Fibroblast of pulmonary artery (primary cell): ENCODE measurements at regions not wholly inside any gene's neighbourhood (a gene's known extent, or its start where the extent isn't known, plus 50 kb on each side); places are given as distances from the start of the nearest gene placed in this dataset.

ENCODE experiments used
- DNase-seq: peaks from one replicate; pipeline ENCODE4 v3.0.0-alpha.2; 2010; ENCODE audit warnings: low read depth
- H3K4me3 ChIP-seq: replicated peaks from 2 replicates; pipeline ENCODE4 v1.5.1; 2011; ENCODE audit warnings: low read depth, mild to moderate bottlenecking, control low read depth, low read length, moderate library complexity
- CTCF ChIP-seq: IDR thresholded peaks from 2 replicates; pipeline ENCODE4 v1.5.1; 2011; ENCODE audit warnings: mild to moderate bottlenecking, control low read depth, low read length, inconsistent platforms; ENCODE audit errors: missing control alignments

GRCh38 chr3:190995156-190995555 lies 132.7 kb upstream of the GMNC start:
- no peak for DNase-seq
- TF ChIP-seq CTCF = no peak

GRCh38 chr3:190990898-190991297 lies 128.4 kb upstream of the GMNC start:
- DNase-seq = no peak
- TF ChIP-seq CTCF = no peak
- no peak overlapping the region for H3K4me3 ChIP-seq

More at GRCh38 chr3:190995156-190995555, 132.7 kb upstream of the GMNC start:
- H3K4me3 ChIP-seq = no peak overlapping the region

DNA sequence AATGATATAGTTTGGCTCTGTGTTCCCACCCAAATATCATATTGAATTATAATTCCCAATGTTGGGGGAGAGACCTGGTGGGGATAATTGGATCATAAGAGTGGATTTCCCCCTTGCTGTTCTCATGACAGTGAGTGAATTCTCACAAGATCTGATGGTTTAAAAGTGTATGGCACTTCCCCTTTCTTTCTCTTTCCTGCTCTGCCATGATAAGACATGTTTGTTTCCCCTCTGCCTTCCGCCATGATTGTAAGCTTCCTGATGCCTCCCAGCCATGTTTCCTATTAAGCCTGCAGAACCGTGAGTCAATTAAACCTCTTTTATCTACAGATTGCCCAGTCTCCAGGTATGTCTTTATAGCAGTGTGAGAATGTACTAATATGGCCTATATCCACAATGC lies 126.7 kb upstream of the GMNC start:
- no peak overlapping the region for H3K4me3 ChIP-seq
- no peak for TF ChIP-seq CTCF
- DNase-seq = no peak

DNA sequence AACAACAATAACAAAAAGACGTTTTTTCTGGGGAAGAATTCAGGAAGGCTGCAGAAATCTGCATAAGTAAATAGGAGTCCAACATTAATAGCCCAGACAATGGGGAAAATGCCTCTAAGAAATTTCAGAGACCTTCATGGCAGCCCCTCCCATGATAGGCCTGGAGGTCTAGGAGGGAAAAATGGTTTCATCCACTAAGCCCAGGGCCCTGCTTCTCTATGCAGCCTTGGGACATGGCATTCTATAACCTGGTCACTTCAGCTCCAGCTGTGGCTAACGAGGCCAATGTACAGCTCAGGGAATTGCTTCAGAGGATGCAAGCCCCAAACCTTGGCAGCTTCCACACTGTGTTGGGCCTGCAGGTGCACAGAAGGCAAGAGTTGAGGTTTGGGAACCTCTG lies 125.6 kb upstream of the GMNC start:
- H3K4me3 ChIP-seq = no peak overlapping the region
- no peak for TF ChIP-seq CTCF
- no peak for DNase-seq

DNA sequence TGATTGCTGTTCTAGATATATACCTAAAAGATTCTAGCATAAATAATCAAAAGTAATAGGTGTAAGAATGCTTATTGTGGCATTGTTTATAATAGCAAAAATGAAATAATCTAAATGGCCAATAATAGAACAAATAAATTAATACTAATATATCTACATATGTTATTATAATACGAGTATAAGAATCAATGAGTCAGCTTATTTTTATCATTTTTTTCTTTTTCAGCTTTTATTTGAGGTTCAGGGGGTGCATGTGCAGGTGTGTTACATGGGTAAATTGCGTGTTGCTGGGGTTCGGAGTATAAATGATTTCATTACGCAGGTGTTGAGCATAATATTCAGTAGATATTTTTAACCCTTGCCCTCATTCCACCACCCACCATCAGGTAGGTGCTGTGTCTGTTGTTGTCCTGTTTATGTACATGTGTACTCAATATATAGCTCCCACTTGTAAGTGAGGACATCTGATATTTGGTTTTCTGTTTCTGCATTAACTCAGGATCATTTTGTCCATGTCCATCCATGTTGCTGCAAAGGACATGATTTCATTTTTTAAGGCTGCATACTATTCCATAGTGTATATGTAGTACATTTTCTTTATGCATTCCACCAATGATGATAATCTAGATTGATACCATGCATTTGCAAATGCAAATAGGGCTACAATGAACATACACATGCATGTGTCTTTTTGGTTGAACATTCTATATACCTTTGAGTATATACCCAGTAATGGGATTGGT lies 122.2 kb upstream of the GMNC start:
- no peak for DNase-seq
- H3K4me3 ChIP-seq = no peak overlapping the region
- TF ChIP-seq CTCF = no peak

DNA sequence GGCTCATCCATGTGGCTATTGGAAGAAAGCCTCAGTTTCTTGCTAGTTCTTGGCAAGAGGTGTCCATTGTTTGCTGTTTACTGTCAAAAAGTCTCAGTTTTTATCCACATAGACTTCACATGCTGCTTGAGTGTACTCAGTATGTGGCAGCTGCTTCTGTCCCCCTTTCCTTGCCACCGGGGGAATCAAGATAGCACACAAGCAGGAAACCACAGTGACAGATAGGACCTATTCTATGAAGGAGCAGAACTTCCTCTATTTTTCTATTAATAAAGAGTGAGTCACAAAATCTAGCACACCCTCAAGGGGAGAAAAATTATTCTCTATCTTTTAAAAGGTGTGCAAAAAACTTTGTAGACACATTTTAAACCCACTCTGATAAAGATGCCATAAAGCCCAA lies 121.4 kb upstream of the GMNC start:
- no peak for DNase-seq
- H3K4me3 ChIP-seq = no peak overlapping the region
- TF ChIP-seq CTCF = no peak

DNA sequence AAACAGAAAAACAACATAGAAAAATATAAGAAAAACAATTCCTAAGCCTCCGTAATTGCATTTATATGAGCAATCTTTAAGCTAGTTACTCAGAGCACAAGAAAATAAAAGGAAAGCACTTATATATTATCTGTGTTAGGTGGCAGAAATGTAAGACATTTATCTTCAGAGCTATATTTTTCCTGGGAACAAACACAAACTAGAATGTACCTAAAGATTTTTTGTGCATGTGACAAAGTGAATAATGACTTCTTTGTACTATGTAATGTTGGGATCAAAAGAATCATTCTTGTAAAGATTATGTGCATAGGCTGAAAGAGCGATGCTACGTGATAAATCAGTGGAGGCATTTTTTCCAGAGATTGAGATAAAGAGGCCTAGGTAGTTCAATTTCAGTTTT lies 111.3 kb upstream of the GMNC start:
- no peak for TF ChIP-seq CTCF
- no peak for DNase-seq
- no peak overlapping the region for H3K4me3 ChIP-seq
